Muscle layer of colon (tissue), 2 donors: ENCODE measurements at regions not wholly inside any gene's neighbourhood (a gene's known extent, or its start where the extent isn't known, plus 50 kb on each side); places are given as distances from the start of the nearest gene placed in this dataset.

Source experiments
- H3K27ac ChIP-seq: one replicate; pipeline ENCODE4 v1.7.0; 2013; ENCODE audit warnings: low read depth, mild to moderate bottlenecking, low read length, moderate library complexity
- H3K27me3 ChIP-seq, 2 donors: one replicate each; pipeline ENCODE4 v1.7.0; 2013; ENCODE audit warnings: low read length in 2 of 2, mild to moderate bottlenecking in 2 of 2; ENCODE audit not compliant: insufficient read depth in 2 of 2, control insufficient read depth in 1 of 2
- H3K36me3 ChIP-seq: one replicate; pipeline ENCODE4 v1.7.0; 2013; ENCODE audit warnings: mild to moderate bottlenecking, low read length; ENCODE audit not compliant: insufficient read depth
- H3K4me1 ChIP-seq: one replicate; pipeline ENCODE4 v1.7.0; 2013; ENCODE audit warnings: mild to moderate bottlenecking, low read length; ENCODE audit not compliant: insufficient read depth
- H3K4me3 ChIP-seq, 2 donors: one replicate each; pipeline ENCODE4 v1.7.0; 2013; ENCODE audit warnings: low read length in 2 of 2, low read depth in 1 of 2, mild to moderate bottlenecking in 1 of 2, moderate library complexity in 1 of 2
- H3K9ac ChIP-seq: one replicate; pipeline ENCODE4 v1.7.0; 2013; ENCODE audit warnings: low read length
- H3K9me3 ChIP-seq: one replicate; pipeline ENCODE4 v1.7.0; 2013; ENCODE audit warnings: mild to moderate bottlenecking, low read length
- donor health status: abdominal sarcoma.
- donor health status: Adenocarcinoma of cecum.

- no peak overlapping the region for H3K4me3 ChIP-seq
- no peaks in the 10 kb centered on the region for H3K27me3 ChIP-seq
- no peaks in the 10 kb centered on the region for H3K36me3 ChIP-seq
- no peaks in the 10 kb centered on the region for H3K4me1 ChIP-seq
- no peak overlapping the region for H3K27ac ChIP-seq
- no peak overlapping the region for H3K9ac ChIP-seq
- no peaks in the 10 kb centered on the region for H3K9me3 ChIP-seq
Measured at GRCh38 chr5:56550227-56550626, 265.1 kb upstream of the MAP3K1 start.

GRCh38 chr5:56549096-56549886, 266.1 kb upstream of the MAP3K1 start:
- Histone ChIP-seq H3K36me3 (no peaks in the 10 kb centered on the region), H3K9ac (no peak overlapping the region), H3K27ac (no peak overlapping the region), H3K9me3 (no peaks in the 10 kb centered on the region), H3K4me1 (no peaks in the 10 kb centered on the region), H3K27me3 (no peaks in the 10 kb centered on the region), H3K4me3 (no peak overlapping the region)

- Histone ChIP-seq H3K4me1 (no peaks in the 10 kb centered on the region), H3K27me3 (no peaks in the 10 kb centered on the region), H3K36me3 (no peaks in the 10 kb centered on the region), H3K4me3 (no peak overlapping the region), H3K9me3 (no peaks in the 10 kb centered on the region), H3K27ac (no peak overlapping the region), H3K9ac (no peak overlapping the region)
Measured at GRCh38 chr5:56545016-56545415, 270.3 kb upstream of the MAP3K1 start.

- H3K4me1 ChIP-seq, result no peaks in the 10 kb centered on the region
- H3K27ac ChIP-seq, result no peak overlapping the region
- no peak overlapping the region for H3K9ac ChIP-seq
- H3K36me3 ChIP-seq, result no peaks in the 10 kb centered on the region
- H3K27me3 ChIP-seq, result no peaks in the 10 kb centered on the region
- H3K9me3 ChIP-seq, result no peaks in the 10 kb centered on the region
- H3K4me3 ChIP-seq, result no peak overlapping the region
Measured at GRCh38 chr5:56543441-56544388, 271.6 kb upstream of the MAP3K1 start.

GRCh38 chr5:56540266-56540665, 275.1 kb upstream of the MAP3K1 start:
- Histone ChIP-seq H3K27me3 (no peaks in the 10 kb centered on the region), H3K27ac (no peak overlapping the region), H3K36me3 (no peaks in the 10 kb centered on the region), H3K4me1 (no peaks in the 10 kb centered on the region), H3K4me3 (no peak overlapping the region), H3K9ac (no peak overlapping the region), H3K9me3 (no peaks in the 10 kb centered on the region)

GRCh38 chr5:56538580-56538979, 276.8 kb upstream of the MAP3K1 start:
- Histone ChIP-seq H3K9me3 (no peaks in the 10 kb centered on the region), H3K4me1 (no peaks in the 10 kb centered on the region), H3K9ac (no peak overlapping the region), H3K36me3 (no peaks in the 10 kb centered on the region), H3K4me3 (no peak overlapping the region), H3K27me3 (no peaks in the 10 kb centered on the region), H3K27ac (no peak overlapping the region)

- no peaks in the 10 kb centered on the region for H3K9me3 ChIP-seq
- H3K27me3 ChIP-seq, result no peaks in the 10 kb centered on the region
- H3K9ac ChIP-seq, result no peak overlapping the region
- H3K4me3 ChIP-seq, result no peak overlapping the region
- H3K4me1 ChIP-seq, result no peaks in the 10 kb centered on the region
- H3K27ac ChIP-seq, result no peak overlapping the region
- no peaks in the 10 kb centered on the region for H3K36me3 ChIP-seq
Measured at GRCh38 chr5:56535347-56535746, 280.0 kb upstream of the MAP3K1 start.

- no peak overlapping the region for H3K9ac ChIP-seq
- H3K27me3 ChIP-seq, result no peaks in the 10 kb centered on the region
- H3K27ac ChIP-seq, result no peak overlapping the region
- H3K4me1 ChIP-seq, result no peaks in the 10 kb centered on the region
- no peaks in the 10 kb centered on the region for H3K36me3 ChIP-seq
- H3K9me3 ChIP-seq, result no peaks in the 10 kb centered on the region
- no peak overlapping the region for H3K4me3 ChIP-seq
Measured at GRCh38 chr5:56534102-56534829, 281.1 kb upstream of the MAP3K1 start.

GRCh38 chr5:56532466-56532865, 282.9 kb upstream of the MAP3K1 start:
- Histone ChIP-seq H3K4me3 (no peak overlapping the region), H3K9ac (no peak overlapping the region), H3K27ac (no peak overlapping the region), H3K9me3 (no peaks in the 10 kb centered on the region), H3K4me1 (no peaks in the 10 kb centered on the region), H3K36me3 (no peaks in the 10 kb centered on the region), H3K27me3 (no peaks in the 10 kb centered on the region)

GRCh38 chr5:56530626-56531138, 284.7 kb upstream of the MAP3K1 start:
- Histone ChIP-seq H3K9ac (no peak overlapping the region), H3K36me3 (no peaks in the 10 kb centered on the region), H3K27me3 (no peaks in the 10 kb centered on the region), H3K9me3 (no peaks in the 10 kb centered on the region), H3K27ac (no peak overlapping the region), H3K4me3 (no peak overlapping the region), H3K4me1 (no peaks in the 10 kb centered on the region)
